NCI-H1417 (cell line): ENCODE measurements at regions not wholly inside any gene's neighbourhood (a gene's known extent, or its start where the extent isn't known, plus 50 kb on each side); places are given as distances from the start of the nearest gene placed in this dataset.
"Not testable (repeated sequence)": the region's sequence is repeated elsewhere in the genome, so short reads cannot be mapped to it uniquely, and the experiment has no call there.

Experiments used
- DNase-seq, 3 experiments: peaks; one replicate each; lab custom pipeline; 2025; lab: John Stamatoyannopoulos, UW

GRCh38 chr13:57909833-57910232 is 278.3 kb downstream of the PCDH17 start:
- not testable (repeated sequence) for DNase-seq

DNA sequence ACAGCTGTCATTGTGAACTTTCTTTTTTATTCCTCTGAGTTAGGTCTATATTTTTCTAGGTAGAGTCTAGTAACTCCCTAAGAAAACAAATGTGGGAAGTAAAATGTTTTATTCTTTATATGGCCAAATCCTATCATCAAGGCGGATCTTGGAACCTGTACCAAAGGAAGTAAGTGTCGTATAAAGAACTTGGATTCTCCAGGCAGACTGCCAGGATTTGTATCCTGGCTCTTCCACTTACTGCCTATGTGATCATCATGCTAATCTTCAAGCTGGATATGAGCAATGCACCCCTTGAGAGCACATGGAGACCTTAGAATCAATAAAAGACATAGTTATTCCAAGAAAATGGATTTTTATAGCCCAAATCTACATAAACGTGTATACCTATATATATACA is 286.5 kb downstream of the PCDH17 start:
- no peak for DNase-seq

GRCh38 chr13:57918913-57919312 is 287.4 kb downstream of the PCDH17 start:
- DNase-seq: no peak

DNA sequence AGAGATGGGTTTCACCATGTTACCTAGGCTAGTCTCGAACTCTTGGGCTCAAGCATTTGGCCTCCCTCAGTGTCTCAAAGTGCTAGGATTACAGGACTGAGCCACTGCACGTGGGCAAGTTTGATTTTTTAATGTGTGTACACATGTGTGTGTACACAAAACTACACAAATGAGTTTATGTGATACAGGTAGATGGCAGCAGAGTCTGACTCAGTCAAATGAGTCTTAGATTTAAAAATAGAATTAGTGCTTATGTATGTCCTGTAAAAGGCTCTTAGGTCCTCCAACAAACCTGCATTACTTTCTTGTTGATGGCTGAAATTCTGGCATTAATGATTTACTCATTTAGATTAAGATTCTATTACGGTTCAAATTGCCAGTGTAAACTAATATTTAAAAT is 293.7 kb downstream of the PCDH17 start:
- DNase-seq: peak in 1 of 3 experiments; percentile 47

DNA sequence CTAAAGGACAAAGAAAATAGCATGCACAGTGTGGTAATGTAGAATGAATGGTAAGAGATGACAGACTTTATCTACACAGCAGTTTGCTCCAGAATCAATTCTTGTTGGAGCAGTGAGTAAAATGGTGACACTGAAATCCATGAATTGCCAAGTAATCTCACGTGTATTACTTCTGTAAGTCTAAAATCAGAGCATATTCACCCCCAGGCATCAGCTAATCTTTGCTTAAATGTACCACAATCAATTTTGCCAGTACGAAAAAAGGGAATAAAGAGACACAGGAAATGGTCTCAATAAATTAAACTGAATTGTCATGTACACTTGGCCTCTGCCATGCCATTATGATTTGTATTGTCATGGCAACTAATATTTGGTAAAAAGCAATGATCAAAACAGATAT is 294.2 kb downstream of the PCDH17 start:
- peak in 2 of 3 experiments; percentile 40 to 72 for DNase-seq

- no peak for DNase-seq
Measured at GRCh38 chr13:57932061-57932460, 300.5 kb downstream of the PCDH17 start.

DNA sequence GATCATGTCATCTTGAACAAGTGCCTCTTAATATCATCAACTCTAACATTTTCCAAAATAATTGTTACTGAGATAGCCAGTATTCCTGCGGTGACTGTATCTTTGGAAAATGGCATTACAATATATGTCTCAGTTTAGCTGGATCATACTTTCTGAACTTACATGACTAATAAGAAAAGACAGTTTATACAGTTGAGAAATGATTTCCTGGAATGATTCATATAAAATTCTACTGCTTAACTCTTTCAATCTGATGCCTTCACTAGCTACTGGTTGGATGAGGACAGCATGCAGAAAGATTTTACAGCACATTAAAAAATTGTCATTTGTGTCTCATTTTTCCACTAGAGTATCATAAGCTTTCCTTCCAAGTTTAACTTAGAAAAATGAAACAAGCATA is 302.1 kb downstream of the PCDH17 start:
- no peak for DNase-seq

DNA sequence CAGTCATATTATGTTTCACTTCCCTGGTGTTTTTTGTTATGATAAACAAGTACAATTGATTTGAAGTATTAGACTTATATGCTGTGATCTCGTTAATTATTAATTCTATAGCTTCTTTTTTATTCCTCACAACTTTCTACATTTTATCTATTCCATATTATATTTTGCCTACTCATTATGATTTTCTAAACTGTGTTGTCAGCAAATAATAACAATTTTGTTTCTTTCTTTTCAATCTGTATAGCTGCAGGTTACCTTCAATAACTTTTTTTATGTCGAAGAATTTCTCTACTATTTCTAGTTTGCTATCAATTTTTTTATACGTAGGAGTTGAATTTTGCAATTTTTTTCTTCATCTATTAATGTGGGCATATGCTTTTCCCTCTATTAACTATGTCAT is 304.4 kb downstream of the PCDH17 start:
- no peak for DNase-seq

DNA sequence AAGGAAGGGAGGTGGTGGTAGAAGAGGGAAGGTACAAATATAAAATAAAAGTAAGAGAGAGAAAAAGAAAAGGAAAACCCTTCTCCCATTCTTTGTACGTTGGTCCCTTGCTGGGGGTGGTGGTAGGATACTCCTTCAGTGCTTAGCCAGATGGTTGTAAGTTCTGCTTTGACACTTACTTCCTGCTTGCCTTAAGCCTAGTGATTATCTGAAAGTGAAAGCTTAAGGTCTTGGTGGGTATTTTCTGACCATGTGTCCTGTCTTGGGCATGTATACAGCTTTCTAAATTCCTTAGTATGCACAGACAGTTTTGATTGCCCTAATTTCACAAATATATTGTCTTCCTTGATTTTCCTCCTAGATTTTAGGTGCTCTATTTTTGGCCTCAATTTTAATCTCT is 314.8 kb downstream of the PCDH17 start:
- no peak for DNase-seq

DNA sequence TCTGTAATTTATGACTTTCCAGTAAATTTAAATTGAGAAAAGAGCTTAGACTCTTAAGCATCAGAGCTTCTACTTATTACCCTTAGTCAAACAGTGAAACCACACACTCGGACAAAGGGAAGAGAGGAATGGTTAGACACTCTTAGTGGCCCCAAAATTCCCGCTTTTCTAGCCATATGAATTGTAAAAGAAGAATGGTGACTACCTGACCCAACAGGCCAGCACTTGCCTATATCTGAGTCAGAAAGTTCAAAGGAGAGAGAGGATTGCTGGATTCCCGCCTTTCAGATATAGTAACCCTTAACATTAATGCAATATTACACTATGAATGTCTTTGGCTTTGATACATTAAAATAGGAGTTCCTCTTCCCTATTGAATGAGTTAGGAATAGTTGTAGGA is 317.3 kb downstream of the PCDH17 start:
- no peak for DNase-seq

GRCh38 chr13:57969951-57970350 is 338.4 kb downstream of the PCDH17 start:
- no peak for DNase-seq

DNA sequence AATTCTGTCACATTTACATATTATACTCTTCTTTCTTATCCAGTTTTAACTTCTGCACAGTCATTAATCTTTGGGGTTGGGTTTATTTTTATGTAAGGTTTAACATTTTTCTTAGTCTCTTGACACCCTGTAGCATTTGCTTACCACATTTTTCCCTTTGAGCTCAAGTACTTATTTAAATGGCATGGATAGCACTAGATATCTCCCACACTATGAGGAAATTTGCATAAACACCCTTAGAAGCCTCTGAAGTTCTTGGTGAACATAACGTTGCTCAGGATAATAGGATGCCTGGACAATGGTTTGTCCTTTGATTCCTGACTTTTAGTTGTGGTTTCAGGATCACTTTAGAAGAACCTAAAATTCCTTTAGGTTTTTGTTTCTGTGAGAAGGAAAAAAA is 338.9 kb downstream of the PCDH17 start:
- no peak for DNase-seq

- DNase-seq: no peak
Measured at GRCh38 chr13:57982782-57983181, 351.2 kb downstream of the PCDH17 start.

GRCh38 chr13:57988276-57988675 is 356.7 kb downstream of the PCDH17 start:
- DNase-seq: no peak

- no peak for DNase-seq
Measured at GRCh38 chr13:57991041-57991440, 359.5 kb downstream of the PCDH17 start.

GRCh38 chr13:57992416-57992815 is 360.9 kb downstream of the PCDH17 start:
- DNase-seq: no peak

DNA sequence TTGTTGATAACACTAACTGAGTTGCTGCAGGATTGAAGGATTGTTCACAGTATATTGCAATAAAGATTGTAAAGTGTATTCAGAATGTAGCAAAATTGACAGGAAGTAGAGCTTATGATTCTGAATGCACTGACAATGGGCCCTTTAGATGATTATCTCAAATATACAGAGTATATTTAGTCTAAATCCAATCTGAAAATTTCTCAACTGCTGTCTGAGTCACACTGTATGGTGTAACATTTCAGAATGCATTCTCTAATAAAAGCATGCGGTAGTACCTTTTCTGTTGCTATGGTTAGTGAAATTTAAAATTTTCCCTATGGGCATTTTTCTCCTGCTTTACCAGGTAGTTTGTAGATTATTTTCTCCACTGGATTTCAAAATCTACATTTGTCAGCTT is 365.2 kb downstream of the PCDH17 start:
- no peak for DNase-seq

GRCh38 chr13:58004751-58005150 is 373.2 kb downstream of the PCDH17 start:
- no peak for DNase-seq

DNA sequence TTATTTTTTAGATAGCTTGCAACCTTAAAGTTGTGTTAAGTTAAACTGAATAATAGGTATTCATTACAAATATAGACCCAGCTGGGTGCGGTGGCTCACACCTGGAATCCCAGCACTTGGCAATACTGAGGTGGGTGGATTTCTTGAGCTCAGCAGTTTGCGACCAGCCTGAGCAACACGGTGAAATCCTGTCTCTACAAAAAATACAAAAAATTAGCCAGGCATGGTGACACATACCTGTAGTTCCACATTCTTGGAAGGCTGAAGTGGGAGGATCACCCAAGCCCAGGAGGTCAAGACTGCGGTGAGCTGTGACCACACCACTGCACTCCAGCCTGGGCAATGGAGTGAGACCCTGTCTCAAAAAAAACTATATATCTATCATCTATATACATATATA is 386.5 kb downstream of the PCDH17 start:
- peak in 2 of 3 experiments; percentile 8 to 63 for DNase-seq

- DNase-seq: peak; percentile 80 to 98 (median 83)
Measured at GRCh38 chr13:58018865-58019264, 387.3 kb downstream of the PCDH17 start.

GRCh38 chr13:58024103-58024502 is 392.6 kb downstream of the PCDH17 start:
- no peak for DNase-seq

GRCh38 chr13:58025821-58026220 is 394.3 kb downstream of the PCDH17 start:
- DNase-seq: no peak

- DNase-seq: peak in 2 of 3 experiments; percentile 48 to 82
Measured at GRCh38 chr13:58032676-58033460, 401.3 kb downstream of the PCDH17 start.

- no peak for DNase-seq
Measured at GRCh38 chr13:58043971-58044370, 412.4 kb downstream of the PCDH17 start.
